HFFc6 (cell line): ENCODE measurements at regions not wholly inside any gene's neighbourhood (a gene's known extent, or its start where the extent isn't known, plus 50 kb on each side); places are given as distances from the start of the nearest gene placed in this dataset.

Source experiments
- DNase-seq: peaks from one replicate; pipeline ENCODE4 v3.0.0-alpha.2; 2018
- H3K27ac Mint-ChIP-seq: 2 replicates; pipeline ENCODE4 v1.8.0; 2020; ENCODE audit warnings: mild to moderate bottlenecking, mixed read lengths
- H3K27me3 Mint-ChIP-seq: 2 replicates; pipeline ENCODE4 v1.8.0; 2021; ENCODE audit warnings: mild to moderate bottlenecking, moderate library complexity, mixed read lengths; ENCODE audit not compliant: insufficient read depth
- H3K36me3 Mint-ChIP-seq: 2 replicates; pipeline ENCODE4 v1.8.0; 2021; ENCODE audit warnings: low read depth, mixed read lengths
- H3K4me1 Mint-ChIP-seq: 2 replicates; pipeline ENCODE4 v1.8.0; 2020; ENCODE audit warnings: low read depth, mixed read lengths
- H3K4me3 Mint-ChIP-seq: 2 replicates; pipeline ENCODE4 v1.8.0; 2020; ENCODE audit warnings: mild to moderate bottlenecking, moderate library complexity, mixed read lengths
- H3K9me3 Mint-ChIP-seq: 2 replicates; pipeline ENCODE4 v1.8.0; 2020; ENCODE audit warnings: mild to moderate bottlenecking, mixed read lengths
- TF ChIP-seq, protein P1 (sequence below): fragments of 200-600 bp; sonication (generic); IDR thresholded peaks from 2 replicates; pipeline ENCODE4 v1.5.0; 2021; ENCODE audit warnings: antibody characterized with exemption, mild to moderate bottlenecking

DNA sequence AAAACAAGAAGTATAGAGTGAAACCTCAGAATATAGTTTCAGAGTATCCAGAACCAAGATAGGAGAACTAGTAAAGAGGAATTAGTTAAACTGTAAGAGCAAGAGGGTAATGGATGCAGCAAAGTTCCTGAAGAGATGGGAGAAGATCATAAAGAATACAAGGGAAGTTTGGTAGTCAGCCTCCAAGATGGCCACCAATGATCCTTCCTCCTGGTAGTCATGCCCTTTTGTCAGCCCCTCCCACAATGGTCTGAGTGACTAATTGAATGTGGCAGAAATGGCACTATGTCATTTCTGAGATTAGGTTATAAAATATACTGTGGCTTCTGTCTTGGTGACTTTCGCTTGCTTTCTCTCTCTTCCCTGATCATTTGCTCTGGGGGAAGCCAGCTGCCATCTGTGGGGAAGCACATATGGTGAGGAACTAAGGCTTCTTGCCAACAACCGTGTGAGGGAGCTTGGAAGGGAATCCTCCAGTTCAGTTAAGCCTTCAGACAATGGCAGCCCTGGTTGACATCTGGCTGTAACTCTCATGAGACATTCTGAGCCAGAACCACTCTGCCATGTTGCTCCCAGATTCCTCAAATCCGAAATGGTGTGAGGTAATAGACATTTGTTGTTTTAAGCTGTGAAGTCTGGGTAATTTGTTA is 55.3 kb upstream of the AMN1 start:
- TF ChIP-seq, protein P1, sequence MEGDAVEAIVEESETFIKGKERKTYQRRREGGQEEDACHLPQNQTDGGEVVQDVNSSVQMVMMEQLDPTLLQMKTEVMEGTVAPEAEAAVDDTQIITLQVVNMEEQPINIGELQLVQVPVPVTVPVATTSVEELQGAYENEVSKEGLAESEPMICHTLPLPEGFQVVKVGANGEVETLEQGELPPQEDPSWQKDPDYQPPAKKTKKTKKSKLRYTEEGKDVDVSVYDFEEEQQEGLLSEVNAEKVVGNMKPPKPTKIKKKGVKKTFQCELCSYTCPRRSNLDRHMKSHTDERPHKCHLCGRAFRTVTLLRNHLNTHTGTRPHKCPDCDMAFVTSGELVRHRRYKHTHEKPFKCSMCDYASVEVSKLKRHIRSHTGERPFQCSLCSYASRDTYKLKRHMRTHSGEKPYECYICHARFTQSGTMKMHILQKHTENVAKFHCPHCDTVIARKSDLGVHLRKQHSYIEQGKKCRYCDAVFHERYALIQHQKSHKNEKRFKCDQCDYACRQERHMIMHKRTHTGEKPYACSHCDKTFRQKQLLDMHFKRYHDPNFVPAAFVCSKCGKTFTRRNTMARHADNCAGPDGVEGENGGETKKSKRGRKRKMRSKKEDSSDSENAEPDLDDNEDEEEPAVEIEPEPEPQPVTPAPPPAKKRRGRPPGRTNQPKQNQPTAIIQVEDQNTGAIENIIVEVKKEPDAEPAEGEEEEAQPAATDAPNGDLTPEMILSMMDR: no peak
- no peak for DNase-seq
- Mint-ChIP-seq H3K9me3 (peaks cover 5% of the 10 kb centered on the region), H3K36me3 (no peaks in the 10 kb centered on the region), H3K4me3 (no peak overlapping the region), H3K27me3 (peaks cover 3% of the 10 kb centered on the region; the same call in 1 of the 2 replicates), H3K27ac (no peak overlapping the region), H3K4me1 (no peaks in the 10 kb centered on the region)

DNA sequence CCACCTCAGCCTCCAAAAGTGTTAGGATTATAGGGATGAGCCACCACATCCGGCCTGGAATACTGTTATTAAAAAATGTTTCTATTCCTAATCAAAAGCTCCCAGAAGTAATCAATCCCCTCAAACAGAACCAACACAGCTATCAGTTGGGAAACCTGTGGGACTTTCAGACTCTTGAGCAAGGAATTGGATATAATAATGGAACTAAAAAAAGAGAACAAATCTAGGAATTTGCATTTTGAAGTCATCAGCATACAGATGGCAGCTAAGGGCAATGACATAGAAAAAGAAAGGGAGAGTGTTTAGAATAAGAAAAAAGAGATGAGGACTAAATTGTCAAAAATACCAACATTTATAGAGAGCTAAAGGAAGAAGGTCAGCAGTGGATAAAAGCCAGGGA is 54.7 kb upstream of the AMN1 start:
- Mint-ChIP-seq H3K9me3 (peaks cover 5% of the 10 kb centered on the region), H3K27ac (no peak overlapping the region), H3K27me3 (peaks cover 3% of the 10 kb centered on the region; the same call in 1 of the 2 replicates), H3K4me3 (no peak overlapping the region), H3K36me3 (no peaks in the 10 kb centered on the region), H3K4me1 (no peaks in the 10 kb centered on the region)
- DNase-seq: no peak
- TF ChIP-seq, protein P1: no peak

DNA sequence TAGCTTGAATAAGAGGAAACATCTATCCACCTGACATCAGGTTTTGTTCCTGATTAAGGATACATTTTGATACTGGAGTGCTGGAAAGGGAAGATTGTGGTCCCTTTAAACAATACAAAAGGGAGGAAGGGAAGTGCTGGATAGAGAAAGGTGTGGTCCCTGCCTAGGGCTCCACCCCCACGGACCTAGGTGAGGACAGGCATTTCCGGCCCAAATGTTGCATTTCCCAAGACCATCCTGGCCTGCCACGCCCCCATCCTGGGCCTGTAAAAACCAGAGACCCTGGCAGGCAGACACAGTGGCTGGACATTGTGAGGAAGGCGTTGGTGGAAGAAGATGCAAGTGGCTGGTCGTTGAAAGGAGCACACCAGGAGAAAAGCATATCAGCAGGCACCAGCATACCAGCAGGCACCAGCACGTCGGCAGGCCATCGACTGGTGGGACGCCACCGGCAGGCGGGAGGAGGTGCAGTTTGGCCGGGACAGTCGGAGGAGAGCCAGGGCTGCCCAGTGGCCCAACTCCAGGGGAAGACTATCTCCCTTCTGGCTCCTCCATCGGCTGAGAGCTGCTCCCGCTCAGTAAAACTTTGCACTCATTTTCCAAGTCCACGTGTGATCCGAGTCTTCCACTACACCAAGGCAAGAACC is 53.2 kb upstream of the AMN1 start:
- peaks cover 5% of the 10 kb centered on the region for H3K9me3 Mint-ChIP-seq
- peaks cover 3% of the 10 kb centered on the region; the same call in 1 of the 2 replicates for H3K27me3 Mint-ChIP-seq
- H3K4me1 Mint-ChIP-seq: no peaks in the 10 kb centered on the region
- TF ChIP-seq, protein P1: no peak
- no peak overlapping the region for H3K27ac Mint-ChIP-seq
- H3K36me3 Mint-ChIP-seq: no peaks in the 10 kb centered on the region
- no peak for DNase-seq
- H3K4me3 Mint-ChIP-seq: no peak overlapping the region

DNA sequence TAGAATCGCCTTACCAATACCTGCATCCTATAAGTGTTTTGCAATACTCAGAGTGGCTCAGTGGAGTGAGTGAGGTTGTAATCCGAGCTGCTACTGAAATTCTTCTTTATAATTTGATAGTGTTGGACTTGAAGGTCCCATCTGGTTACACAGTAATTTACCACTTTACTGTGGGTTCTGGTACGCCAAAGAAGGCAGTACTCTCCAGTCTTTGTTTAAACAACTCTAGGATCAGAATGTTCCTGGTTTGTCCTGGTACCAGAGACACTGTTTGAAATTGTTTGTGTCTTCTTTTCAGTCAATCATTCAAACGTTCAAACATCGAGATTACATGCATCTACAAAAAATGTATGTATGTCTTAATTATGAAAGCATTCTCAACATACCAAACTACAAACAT is 51.3 kb upstream of the AMN1 start:
- Mint-ChIP-seq H3K27ac (no peak overlapping the region), H3K4me1 (no peaks in the 10 kb centered on the region), H3K9me3 (peaks cover 5% of the 10 kb centered on the region), H3K4me3 (no peak overlapping the region), H3K27me3 (peaks cover 11% of the 10 kb centered on the region; the same call in 1 of the 2 replicates), H3K36me3 (no peaks in the 10 kb centered on the region)
- TF ChIP-seq, protein P1: no peak
- DNase-seq: no peak

DNA sequence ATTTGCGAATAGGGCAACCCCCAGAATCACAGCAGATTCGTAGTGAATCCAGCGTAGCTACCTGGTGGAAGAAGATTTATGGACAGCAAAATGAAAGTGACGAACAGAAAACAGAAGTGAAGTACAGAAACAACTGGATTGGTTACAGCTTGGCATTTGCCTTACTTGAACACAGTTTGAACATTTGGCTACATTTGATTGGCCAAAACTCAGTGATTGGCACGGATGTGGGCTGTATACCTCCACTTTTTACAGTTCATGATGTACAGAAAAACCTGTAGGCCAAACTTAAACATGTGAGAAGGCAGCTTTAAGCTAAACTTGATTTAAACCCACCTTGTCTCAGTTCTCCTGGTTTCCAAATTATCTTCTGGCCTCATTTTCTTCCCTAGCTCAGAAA is 49.9 kb upstream of the AMN1 start:
- H3K27me3 Mint-ChIP-seq: peaks cover 13% of the 10 kb centered on the region
- TF ChIP-seq, protein P1: no peak
- no peak overlapping the region for H3K27ac Mint-ChIP-seq
- H3K9me3 Mint-ChIP-seq: peaks cover 2% of the 10 kb centered on the region
- H3K4me1 Mint-ChIP-seq: no peaks in the 10 kb centered on the region
- no peak for DNase-seq
- no peak overlapping the region for H3K4me3 Mint-ChIP-seq
- H3K36me3 Mint-ChIP-seq: no peaks in the 10 kb centered on the region
